Mucosa of stomach (tissue), 1 donor: ENCODE measurements at regions not wholly inside any gene's neighbourhood (a gene's known extent, or its start where the extent isn't known, plus 50 kb on each side); places are given as distances from the start of the nearest gene placed in this dataset.

Experiments used
- H3K27me3 ChIP-seq: one replicate; pipeline ENCODE4 v1.7.0; 2013; ENCODE audit warnings: mild to moderate bottlenecking, low read length; ENCODE audit not compliant: control insufficient read depth, insufficient read depth
- H3K36me3 ChIP-seq: one replicate; pipeline ENCODE4 v1.7.0; 2013; ENCODE audit warnings: low read length; ENCODE audit not compliant: control insufficient read depth, insufficient read depth
- H3K4me1 ChIP-seq: one replicate; pipeline ENCODE4 v1.7.0; 2013; ENCODE audit warnings: mild to moderate bottlenecking, low read length; ENCODE audit not compliant: control insufficient read depth, insufficient read depth
- H3K4me3 ChIP-seq: one replicate; pipeline ENCODE4 v1.7.0; 2013; ENCODE audit warnings: low read length
- H3K9ac ChIP-seq: one replicate; pipeline ENCODE4 v1.7.0; 2013; ENCODE audit warnings: mild to moderate bottlenecking, low read length, moderate library complexity
- H3K9me3 ChIP-seq: one replicate; pipeline ENCODE4 v1.7.0; 2013; ENCODE audit warnings: mild to moderate bottlenecking, low read length, moderate library complexity; ENCODE audit not compliant: control insufficient read depth
- donor health status: Pancreatic carcinoma.

DNA sequence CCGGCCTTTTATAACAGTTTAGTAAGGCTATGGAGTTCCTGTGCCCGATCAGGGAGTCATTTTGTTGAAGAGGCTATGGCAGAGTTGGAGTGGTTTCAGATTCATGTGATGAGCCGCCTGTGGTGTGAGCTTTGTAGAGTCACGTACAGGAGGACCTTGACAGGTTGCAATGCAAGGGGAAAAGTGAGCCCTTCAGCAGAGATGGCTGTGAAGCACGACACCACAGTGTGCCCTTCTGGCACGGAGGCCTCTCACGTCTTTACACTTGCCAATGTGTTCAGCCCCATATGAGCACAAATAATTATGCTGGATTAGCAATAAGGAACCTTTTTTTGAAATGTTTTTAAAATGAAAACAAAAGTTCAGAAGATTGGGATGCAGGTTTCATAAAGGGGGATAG lies 499.8 kb downstream of the LIG4 start:
- Histone ChIP-seq H3K27me3 (no peaks in the 10 kb centered on the region), H3K4me1 (no peaks in the 10 kb centered on the region), H3K36me3 (no peaks in the 10 kb centered on the region), H3K4me3 (no peak overlapping the region), H3K9ac (no peak overlapping the region), H3K9me3 (no peaks in the 10 kb centered on the region)

DNA sequence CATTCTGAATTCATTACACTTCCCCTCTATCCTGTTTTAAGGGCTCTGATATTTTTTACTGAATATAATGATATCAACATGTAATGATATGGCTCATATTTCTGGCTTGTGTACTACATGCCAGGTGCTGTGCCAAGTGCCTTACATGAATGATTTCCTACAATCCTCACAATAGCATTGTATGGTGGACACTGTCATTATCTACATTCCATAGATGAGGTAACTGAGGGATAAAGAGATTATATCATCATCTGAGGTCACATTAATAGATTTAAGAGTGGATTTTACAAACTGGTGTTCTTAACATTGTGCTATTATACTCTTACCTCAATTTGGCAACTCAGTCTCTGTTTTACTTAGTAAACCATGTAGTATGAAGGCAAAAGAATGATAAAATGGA lies 502.0 kb downstream of the LIG4 start:
- Histone ChIP-seq H3K4me1 (no peaks in the 10 kb centered on the region), H3K4me3 (no peak overlapping the region), H3K9ac (no peak overlapping the region), H3K27me3 (no peaks in the 10 kb centered on the region), H3K9me3 (no peaks in the 10 kb centered on the region), H3K36me3 (no peaks in the 10 kb centered on the region)

DNA sequence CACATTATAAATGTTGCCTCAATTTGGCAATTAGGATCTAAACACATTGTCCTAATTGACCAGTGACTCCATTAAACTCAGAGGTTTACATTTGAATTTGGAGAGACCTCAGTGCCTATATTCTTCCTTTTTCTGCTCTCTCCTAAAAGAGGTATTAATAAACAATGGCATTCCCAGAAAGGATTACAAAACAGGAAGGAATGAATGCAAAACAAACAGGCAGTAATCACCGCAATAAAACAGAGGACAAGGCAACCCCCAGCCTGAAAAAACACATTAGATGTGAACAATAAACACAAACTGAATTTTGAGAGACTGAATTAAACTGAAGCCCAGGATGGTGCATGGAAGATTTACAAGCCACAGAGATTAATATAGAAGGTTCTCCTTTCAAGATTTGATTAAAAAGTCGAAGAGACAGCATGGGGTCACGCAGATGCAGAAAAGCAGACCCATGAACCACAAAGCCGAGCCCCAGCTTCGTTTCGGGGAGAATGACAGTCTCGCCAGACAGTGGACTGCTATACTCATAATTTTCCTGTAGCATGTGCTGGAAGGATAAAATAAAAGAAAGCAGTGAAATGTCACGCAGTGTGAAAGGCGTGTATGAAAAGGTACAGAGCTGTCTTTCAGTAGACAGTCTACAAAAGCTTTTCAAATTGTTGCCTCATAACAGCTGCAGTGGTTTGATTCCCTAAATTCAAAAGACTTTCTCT lies 503.0 kb downstream of the LIG4 start:
- H3K36me3 ChIP-seq: no peaks in the 10 kb centered on the region
- H3K27me3 ChIP-seq: no peaks in the 10 kb centered on the region
- H3K4me1 ChIP-seq: no peaks in the 10 kb centered on the region

GRCh38 chr13:107690181-107690580 lies 525.2 kb downstream of the LIG4 start:
- Histone ChIP-seq H3K27me3 (no peaks in the 10 kb centered on the region), H3K4me3 (no peak overlapping the region), H3K36me3 (no peaks in the 10 kb centered on the region), H3K4me1 (no peaks in the 10 kb centered on the region), H3K9ac (no peak overlapping the region), H3K9me3 (no peaks in the 10 kb centered on the region)

More for the DNA sequence above, 503.0 kb downstream of the LIG4 start:
- Histone ChIP-seq H3K4me3 (no peak overlapping the region), H3K9ac (no peak overlapping the region), H3K9me3 (no peaks in the 10 kb centered on the region)

GRCh38 chr13:107685876-107686275 lies 529.5 kb downstream of the LIG4 start:
- no peaks in the 10 kb centered on the region for H3K9me3 ChIP-seq
- H3K9ac ChIP-seq: no peak overlapping the region
- H3K4me1 ChIP-seq: no peaks in the 10 kb centered on the region

GRCh38 chr13:107681600-107681999 lies 533.7 kb downstream of the LIG4 start:
- Histone ChIP-seq H3K9ac (no peak overlapping the region), H3K36me3 (no peaks in the 10 kb centered on the region), H3K9me3 (no peaks in the 10 kb centered on the region), H3K4me3 (no peak overlapping the region), H3K4me1 (no peaks in the 10 kb centered on the region), H3K27me3 (no peaks in the 10 kb centered on the region)

More at GRCh38 chr13:107685876-107686275, 529.5 kb downstream of the LIG4 start:
- H3K36me3 ChIP-seq: no peaks in the 10 kb centered on the region
- no peak overlapping the region for H3K4me3 ChIP-seq
- no peaks in the 10 kb centered on the region for H3K27me3 ChIP-seq

DNA sequence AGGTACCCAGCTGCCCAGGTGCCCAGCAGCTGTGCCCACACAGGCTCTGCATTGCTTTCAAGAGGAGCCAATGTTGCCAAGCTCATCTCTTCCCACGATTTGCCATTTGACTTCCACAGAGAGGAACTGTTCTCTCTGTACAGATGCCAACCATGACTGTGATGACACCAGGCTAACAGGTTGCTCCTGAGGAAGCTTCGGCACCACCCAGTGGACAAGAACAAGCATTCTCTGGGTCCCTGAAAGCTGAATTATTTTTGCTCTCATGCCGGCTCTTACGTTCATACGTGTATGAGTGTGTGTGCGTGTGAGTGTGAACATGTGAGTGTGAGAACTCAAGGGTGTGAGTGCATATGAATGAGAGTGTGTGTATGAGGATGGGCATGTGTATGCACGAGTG lies 535.2 kb downstream of the LIG4 start:
- H3K27me3 ChIP-seq: no peaks in the 10 kb centered on the region

DNA sequence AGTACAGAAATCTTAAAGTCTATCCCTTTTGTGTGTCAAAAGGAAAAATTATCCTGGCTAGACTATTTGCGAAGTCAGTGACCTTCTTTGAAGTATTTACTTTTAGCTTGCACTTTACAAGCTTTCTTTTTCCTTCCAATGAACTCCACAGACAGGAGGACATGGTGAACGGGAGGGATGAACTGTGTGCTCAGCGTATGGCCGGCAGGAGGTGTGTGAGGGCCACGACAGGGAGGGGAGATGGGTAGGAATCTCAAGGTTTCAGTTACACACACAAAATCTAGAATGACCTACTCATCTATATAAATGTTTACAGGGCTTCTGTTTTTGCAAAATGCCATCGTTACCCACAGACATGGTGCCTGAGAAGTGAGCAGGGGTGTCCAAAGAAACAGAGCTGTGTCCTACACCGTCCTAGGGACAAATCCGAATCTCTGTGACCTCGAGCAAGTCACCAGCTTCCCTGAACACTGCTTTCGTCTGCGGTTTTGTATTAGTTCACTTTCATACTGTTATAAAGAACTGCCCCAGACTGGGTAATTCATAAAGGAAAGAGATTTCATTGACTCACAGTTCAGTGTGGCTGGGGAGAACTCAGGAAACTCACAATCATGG lies 537.2 kb downstream of the LIG4 start:
- H3K27me3 ChIP-seq: no peaks in the 10 kb centered on the region
- H3K4me3 ChIP-seq: no peak overlapping the region
- H3K9ac ChIP-seq: no peak overlapping the region
- no peaks in the 10 kb centered on the region for H3K4me1 ChIP-seq
- H3K36me3 ChIP-seq: no peaks in the 10 kb centered on the region
- no peaks in the 10 kb centered on the region for H3K9me3 ChIP-seq

More for the DNA sequence above, 535.2 kb downstream of the LIG4 start:
- H3K4me1 ChIP-seq: no peaks in the 10 kb centered on the region
- no peak overlapping the region for H3K9ac ChIP-seq
- H3K36me3 ChIP-seq: no peaks in the 10 kb centered on the region
- H3K9me3 ChIP-seq: no peaks in the 10 kb centered on the region
- H3K4me3 ChIP-seq: no peak overlapping the region

DNA sequence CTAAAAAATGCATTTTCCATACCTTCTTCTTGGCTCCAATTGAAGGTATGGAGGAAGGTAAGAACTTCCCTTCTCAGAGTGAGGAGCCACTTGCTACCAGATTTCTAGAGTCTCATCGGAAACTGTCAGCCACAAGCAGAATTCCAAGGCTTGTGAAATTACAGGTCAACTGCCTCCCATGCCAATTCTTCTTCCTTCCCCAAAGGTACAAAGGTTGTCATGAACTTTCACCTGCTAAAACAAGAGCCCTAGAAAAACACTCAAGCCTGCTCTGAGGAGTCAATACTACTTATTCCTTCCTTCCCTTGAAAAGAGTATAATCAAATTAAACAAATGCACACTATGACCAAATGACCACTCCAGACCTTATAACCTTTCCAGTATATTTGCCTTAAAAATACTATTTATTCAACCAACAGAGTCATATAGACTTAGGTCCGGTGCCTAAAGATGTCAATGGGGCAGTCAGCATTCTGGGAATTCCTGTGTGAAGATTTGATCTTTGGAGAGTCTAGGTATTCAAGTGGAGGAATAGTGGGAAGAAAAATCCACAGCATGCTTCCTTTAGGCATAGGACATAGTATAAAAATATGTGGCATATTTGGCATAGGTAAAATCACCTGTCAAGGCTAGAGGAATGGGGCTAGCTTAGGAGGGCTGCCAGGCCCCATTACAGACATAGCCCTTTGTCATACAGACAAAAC lies 539.3 kb downstream of the LIG4 start:
- H3K4me3 ChIP-seq: no peak overlapping the region
- H3K9me3 ChIP-seq: no peaks in the 10 kb centered on the region
- no peaks in the 10 kb centered on the region for H3K36me3 ChIP-seq
- no peaks in the 10 kb centered on the region for H3K4me1 ChIP-seq
- no peak overlapping the region for H3K9ac ChIP-seq
- no peaks in the 10 kb centered on the region for H3K27me3 ChIP-seq

DNA sequence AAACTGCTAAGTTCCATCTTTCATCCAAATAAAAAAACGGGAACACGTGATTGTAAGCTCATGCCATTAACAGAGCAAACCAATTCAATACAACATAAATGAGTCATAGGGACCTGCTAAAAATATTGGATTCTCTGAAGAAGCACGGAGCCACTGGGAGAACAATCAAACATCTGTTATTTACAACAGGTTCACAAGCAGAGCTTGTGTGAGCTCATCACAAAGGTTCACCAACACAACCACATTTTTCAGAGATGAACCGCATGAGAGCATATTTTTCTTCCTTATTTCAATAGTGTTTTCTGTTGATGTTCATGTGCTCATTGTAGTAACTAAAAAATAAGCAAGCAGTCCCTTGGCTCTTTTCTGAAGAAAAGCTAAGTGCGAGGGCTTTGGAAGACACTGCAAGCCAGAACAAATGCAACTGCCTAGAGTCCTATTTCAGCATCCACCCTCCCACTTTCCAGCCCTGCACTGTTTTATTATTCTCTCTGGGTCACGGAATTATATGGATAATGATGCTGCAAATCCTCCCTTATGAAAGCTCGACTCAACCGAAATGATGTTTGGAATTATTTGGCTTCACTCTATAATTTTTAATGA lies 545.8 kb downstream of the LIG4 start:
- H3K4me3 ChIP-seq: no peak overlapping the region
- no peak overlapping the region for H3K9ac ChIP-seq
- H3K36me3 ChIP-seq: no peaks in the 10 kb centered on the region
- H3K9me3 ChIP-seq: no peaks in the 10 kb centered on the region
- H3K4me1 ChIP-seq: no peaks in the 10 kb centered on the region
- H3K27me3 ChIP-seq: no peaks in the 10 kb centered on the region

DNA sequence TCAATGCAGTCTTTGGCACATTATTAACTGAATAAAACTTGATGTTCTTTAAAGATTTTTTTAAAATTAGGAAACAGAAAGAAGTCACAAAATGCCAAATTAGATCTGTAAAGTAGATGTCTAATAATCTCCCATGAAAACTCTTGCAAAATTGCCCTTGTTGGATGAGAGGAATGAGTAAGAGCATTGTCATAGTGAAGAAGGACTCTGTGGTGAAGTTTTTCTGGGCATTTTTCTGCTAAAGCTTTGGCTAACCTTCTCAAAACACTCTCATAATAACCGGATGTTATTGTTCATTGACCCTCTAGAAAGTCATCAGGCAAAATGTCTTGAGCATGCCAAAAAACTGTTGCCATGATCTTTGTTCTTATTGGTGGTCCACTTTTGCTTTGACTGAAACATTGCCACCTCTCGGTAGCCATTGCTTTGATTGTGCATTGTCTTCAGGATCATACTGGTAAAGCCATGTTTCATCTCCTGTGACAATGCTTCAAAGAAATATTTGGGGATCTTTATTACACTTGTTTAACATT lies 549.3 kb downstream of the LIG4 start:
- Histone ChIP-seq H3K4me3 (no peak overlapping the region), H3K4me1 (no peaks in the 10 kb centered on the region), H3K36me3 (no peaks in the 10 kb centered on the region), H3K9me3 (no peaks in the 10 kb centered on the region), H3K27me3 (no peaks in the 10 kb centered on the region), H3K9ac (no peak overlapping the region)
